ENCODE measurements at regions not wholly inside any gene's neighbourhood (a gene's known extent, or its start where the extent isn't known, plus 50 kb on each side); places are given as distances from the start of the nearest gene placed in this dataset.
"Not testable (repeated sequence)": the region's sequence is repeated elsewhere in the genome, so short reads cannot be mapped to it uniquely, and the experiment has no call there.

GRCh38 chr6:94213226-94213625 is 793.9 kb upstream of the EPHA7 start:
- DNase-seq = no peak

GRCh38 chr6:94196891-94197290 is 777.5 kb upstream of the EPHA7 start:
- no peak for DNase-seq

- no peak for DNase-seq
These were observed 770.7 kb upstream of the EPHA7 start for GRCh38 chr6:94190030-94190429.

GRCh38 chr6:94184666-94185464 is 765.5 kb upstream of the EPHA7 start:
- DNase-seq = no peak

GRCh38 chr6:94177429-94177828 is 758.1 kb upstream of the EPHA7 start:
- DNase-seq = no peak

- DNase-seq = no peak
These were observed 756.1 kb upstream of the EPHA7 start for GRCh38 chr6:94175465-94175864.

GRCh38 chr6:94163877-94164276 is 744.5 kb upstream of the EPHA7 start:
- DNase-seq = no peak

GRCh38 chr6:94150886-94151285 is 731.5 kb upstream of the EPHA7 start:
- DNase-seq = no peak

- DNase-seq = no peak
These were observed 725.4 kb upstream of the EPHA7 start for GRCh38 chr6:94144807-94145206.

- DNase-seq = not testable (repeated sequence)
These were observed 717.8 kb upstream of the EPHA7 start for GRCh38 chr6:94137178-94137577.

- no peak for DNase-seq
These were observed 713.7 kb upstream of the EPHA7 start for GRCh38 chr6:94133106-94133505.

- no peak for DNase-seq
These were observed 711.9 kb upstream of the EPHA7 start for GRCh38 chr6:94131271-94131670.

- no peak for DNase-seq
These were observed 711.1 kb upstream of the EPHA7 start for GRCh38 chr6:94130478-94130877.

GRCh38 chr6:94129926-94130325 is 710.6 kb upstream of the EPHA7 start:
- no peak for DNase-seq

GRCh38 chr6:94127716-94128115 is 708.4 kb upstream of the EPHA7 start:
- no peak for DNase-seq

- DNase-seq = no peak
These were observed 705.0 kb upstream of the EPHA7 start for GRCh38 chr6:94124333-94124732.

GRCh38 chr6:94121094-94121493 is 701.7 kb upstream of the EPHA7 start:
- no peak for DNase-seq

GRCh38 chr6:94099072-94099471 is 679.7 kb upstream of the EPHA7 start:
- no peak for DNase-seq

GRCh38 chr6:94095961-94096360 is 676.6 kb upstream of the EPHA7 start:
- DNase-seq = no peak

- DNase-seq = no peak
These were observed 670.6 kb upstream of the EPHA7 start for GRCh38 chr6:94089941-94090340.

GRCh38 chr6:94088870-94089269 is 669.5 kb upstream of the EPHA7 start:
- no peak for DNase-seq

- DNase-seq = no peak
These were observed 655.4 kb upstream of the EPHA7 start for GRCh38 chr6:94074764-94075163.

GRCh38 chr6:94071835-94072234 is 652.5 kb upstream of the EPHA7 start:
- DNase-seq = no peak

- no peak for DNase-seq
These were observed 646.5 kb upstream of the EPHA7 start for GRCh38 chr6:94065707-94066337.

GRCh38 chr6:94052749-94053148 is 633.4 kb upstream of the EPHA7 start:
- no peak for DNase-seq
